ENCODE measurements at regions not wholly inside any gene's neighbourhood (a gene's known extent, or its start where the extent isn't known, plus 50 kb on each side); places are given as distances from the start of the nearest gene placed in this dataset.

GRCh38 chr20:39910536-39910935 lies 778.5 kb downstream of the MAFB start:
- TF ChIP-seq CTCF (IDR thresholded peaks at IDR 0.05; ENCODE audit: control insufficient read depth, insufficient read depth, low read depth, low read length, missing control alignments), result no peak
- no peak overlapping the region for H3K4me3 ChIP-seq (ENCODE audit: control insufficient read depth, low read depth, low read length)
- DNase-seq (ENCODE audit: low read depth), result no peak

- no peak for DNase-seq (ENCODE audit: low read depth)
- H3K4me3 ChIP-seq (ENCODE audit: control insufficient read depth, low read depth, low read length), result no peak overlapping the region
- TF ChIP-seq CTCF (IDR thresholded peaks at IDR 0.05; ENCODE audit: control insufficient read depth, insufficient read depth, low read depth, low read length, missing control alignments), result no peak
Measured at GRCh38 chr20:39909447-39909846, 779.6 kb downstream of the MAFB start.

- DNase-seq (ENCODE audit: low read depth), result no peak
- no peak for TF ChIP-seq CTCF (IDR thresholded peaks at IDR 0.05; ENCODE audit: control insufficient read depth, insufficient read depth, low read depth, low read length, missing control alignments)
- H3K4me3 ChIP-seq (ENCODE audit: control insufficient read depth, low read depth, low read length), result no peak overlapping the region
Measured at GRCh38 chr20:39904476-39905112, 784.4 kb downstream of the MAFB start.

GRCh38 chr20:39903806-39904465 lies 785.1 kb downstream of the MAFB start:
- no peak for TF ChIP-seq CTCF (IDR thresholded peaks at IDR 0.05; ENCODE audit: control insufficient read depth, insufficient read depth, low read depth, low read length, missing control alignments)
- DNase-seq (ENCODE audit: low read depth), result no peak
- H3K4me3 ChIP-seq (ENCODE audit: control insufficient read depth, low read depth, low read length), result no peak overlapping the region

- no peak for TF ChIP-seq CTCF (IDR thresholded peaks at IDR 0.05; ENCODE audit: control insufficient read depth, insufficient read depth, low read depth, low read length, missing control alignments)
- no peak for DNase-seq (ENCODE audit: low read depth)
- H3K4me3 ChIP-seq (ENCODE audit: control insufficient read depth, low read depth, low read length), result no peak overlapping the region
Measured at GRCh38 chr20:39899881-39900280, 789.2 kb downstream of the MAFB start.

- H3K4me3 ChIP-seq (ENCODE audit: control insufficient read depth, low read depth, low read length), result no peak overlapping the region
- no peak for DNase-seq (ENCODE audit: low read depth)
- no peak for TF ChIP-seq CTCF (IDR thresholded peaks at IDR 0.05; ENCODE audit: control insufficient read depth, insufficient read depth, low read depth, low read length, missing control alignments)
Measured at GRCh38 chr20:39898467-39898852, 790.6 kb downstream of the MAFB start.
